Iris pigment epithelial cell (primary cell): ENCODE measurements at regions not wholly inside any gene's neighbourhood (a gene's known extent, or its start where the extent isn't known, plus 50 kb on each side); places are given as distances from the start of the nearest gene placed in this dataset.
"Not testable (repeated sequence)": the region's sequence is repeated elsewhere in the genome, so short reads cannot be mapped to it uniquely, and the experiment has no call there.

ENCODE experiments used
- DNase-seq: peaks from one replicate; pipeline ENCODE4 v3.0.0-alpha.2; 2011; ENCODE audit warnings: low read depth

- no peak for DNase-seq
These were observed 964.6 kb downstream of the SI start for GRCh38 chr3:164113371-164114332.

- no peak for DNase-seq
These were observed 981.9 kb downstream of the SI start for GRCh38 chr3:164096352-164096751.

DNA sequence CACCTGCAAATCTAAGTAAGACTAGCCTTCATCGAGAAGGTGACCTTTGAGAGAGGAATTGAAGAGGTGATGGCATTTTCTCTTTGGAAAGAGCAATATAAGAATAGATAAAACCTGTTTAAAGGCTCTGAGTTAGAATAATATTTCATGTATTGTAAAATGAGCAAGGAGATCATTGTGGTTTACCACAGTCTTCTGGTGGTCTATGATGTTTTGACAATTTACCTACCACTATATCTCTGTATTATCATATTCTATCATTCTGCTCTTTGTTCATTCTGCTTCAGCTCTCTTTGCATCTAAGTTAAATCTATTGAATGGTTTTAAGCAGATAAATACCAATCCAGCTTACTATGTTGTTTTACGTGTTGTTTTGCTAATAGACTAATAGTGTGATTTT lies 982.3 kb downstream of the SI start:
- no peak for DNase-seq

DNA sequence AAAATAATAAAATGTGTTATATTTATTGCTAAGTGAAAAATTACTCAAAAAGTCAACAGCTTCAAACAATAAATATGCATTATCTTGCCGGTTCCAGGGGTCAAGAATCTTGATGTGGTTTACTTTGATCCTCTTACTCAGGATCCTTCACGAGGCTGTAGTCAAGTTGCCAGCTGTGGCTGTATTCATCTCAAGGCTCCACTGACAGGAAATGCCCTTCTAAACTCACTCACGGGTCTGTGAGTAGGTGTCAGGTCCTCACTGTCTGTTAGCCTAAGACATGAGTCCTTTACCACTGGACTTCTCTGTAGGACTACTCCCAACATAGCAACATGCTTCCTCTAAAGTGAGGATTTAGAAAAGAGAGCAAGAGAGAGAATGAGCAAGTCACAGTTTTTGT lies 983.0 kb downstream of the SI start:
- DNase-seq, result no peak

DNA sequence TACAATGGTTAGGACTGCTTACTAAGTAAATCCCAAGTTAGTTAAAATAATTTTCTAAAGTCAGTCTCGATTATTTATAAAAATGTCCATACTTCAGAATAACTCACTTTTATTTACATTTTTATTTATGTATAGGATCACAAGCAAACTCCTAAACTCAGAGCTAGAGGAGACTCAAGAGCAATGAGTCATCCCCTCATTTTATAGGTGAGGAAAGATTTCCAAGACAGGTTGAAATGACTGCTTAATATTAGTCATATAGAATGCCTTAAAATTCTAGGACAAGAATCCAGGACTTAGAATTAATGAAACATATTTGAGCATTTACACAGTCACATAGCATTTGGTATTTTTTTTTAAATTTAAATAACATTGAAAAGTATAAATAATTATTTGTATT lies 983.8 kb downstream of the SI start:
- DNase-seq, result no peak

GRCh38 chr3:164080208-164080607 lies 998.1 kb downstream of the SI start:
- DNase-seq, result no peak

DNA sequence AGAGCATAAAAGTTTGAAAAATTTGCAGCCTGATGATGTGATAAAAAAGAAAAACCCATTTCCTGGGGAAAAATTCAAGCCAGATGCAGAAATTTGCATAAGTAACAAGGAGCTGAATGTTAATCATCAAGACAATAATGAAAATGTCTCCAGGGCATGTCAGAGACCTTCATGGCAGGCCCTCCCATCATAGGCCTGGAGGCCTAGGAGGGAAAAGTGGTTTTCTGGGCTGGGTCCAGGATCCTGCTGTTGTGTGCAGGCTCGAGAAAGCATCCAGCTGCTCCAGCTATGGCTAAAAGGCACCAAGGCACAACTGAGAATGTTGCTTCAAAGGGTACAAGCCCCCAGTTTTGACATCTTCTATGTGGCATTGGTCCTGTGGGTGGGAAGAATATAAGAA lies 1014.0 kb downstream of the SI start:
- DNase-seq, result no peak

DNA sequence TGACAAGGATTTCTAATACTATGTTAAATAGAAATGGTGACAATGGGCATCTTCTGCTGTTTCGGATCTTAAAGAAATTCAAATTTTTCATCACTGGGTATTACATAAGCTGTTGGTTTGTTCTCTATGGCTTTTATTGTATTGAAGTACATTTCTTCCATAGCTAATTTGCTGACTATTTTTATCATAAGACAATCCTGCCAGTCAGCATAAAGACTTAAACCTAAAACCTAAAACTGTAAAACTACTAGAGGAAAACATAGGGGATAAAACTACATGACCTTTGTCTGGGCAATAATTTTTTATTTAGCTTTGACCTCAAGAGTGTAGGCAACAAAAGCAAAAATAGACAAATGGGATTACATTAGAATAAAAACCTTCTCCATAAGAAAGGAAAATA lies 1017.4 kb downstream of the SI start:
- no peak for DNase-seq

DNA sequence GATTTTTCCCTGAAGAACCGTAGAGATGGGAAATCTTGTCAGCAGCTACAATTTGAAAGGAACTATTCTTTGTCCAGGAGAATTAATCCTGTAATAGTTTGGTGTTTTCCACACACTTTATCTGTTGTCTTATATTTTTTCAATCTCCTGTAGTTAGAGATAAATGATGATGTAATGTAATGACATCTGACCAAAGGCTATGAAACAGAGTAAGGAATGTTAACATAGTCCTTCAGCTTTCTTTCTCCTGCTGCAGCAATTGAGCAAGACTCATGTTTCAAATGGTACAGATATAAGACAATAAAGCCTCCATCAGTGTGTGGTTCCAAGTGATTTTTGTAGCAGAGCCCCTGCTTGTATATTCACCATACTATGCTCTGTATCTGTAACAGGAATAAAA lies 1028.4 kb downstream of the SI start:
- no peak for DNase-seq

DNA sequence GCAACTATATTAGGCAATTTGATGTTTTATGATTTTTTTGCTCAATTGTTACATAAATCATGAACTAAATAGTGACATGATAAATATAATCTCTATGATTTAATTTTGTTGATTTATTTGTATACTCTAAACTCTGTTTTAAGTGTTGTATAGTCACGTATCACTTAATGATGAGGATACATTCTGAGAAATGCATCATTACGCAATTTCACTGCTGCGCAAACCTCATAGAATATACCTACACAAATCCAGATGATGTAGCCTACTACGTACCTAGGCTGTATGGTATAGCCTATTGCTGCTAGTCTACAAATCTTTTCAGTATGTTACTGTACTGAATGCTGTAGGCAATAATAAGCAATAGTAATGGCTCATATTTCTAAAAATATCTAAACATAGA lies 1029.8 kb downstream of the SI start:
- no peak for DNase-seq

GRCh38 chr3:164040991-164041390 lies 1037.3 kb downstream of the SI start:
- DNase-seq, result no peak

GRCh38 chr3:164030194-164030593 lies 1048.1 kb downstream of the SI start:
- DNase-seq, result no peak

DNA sequence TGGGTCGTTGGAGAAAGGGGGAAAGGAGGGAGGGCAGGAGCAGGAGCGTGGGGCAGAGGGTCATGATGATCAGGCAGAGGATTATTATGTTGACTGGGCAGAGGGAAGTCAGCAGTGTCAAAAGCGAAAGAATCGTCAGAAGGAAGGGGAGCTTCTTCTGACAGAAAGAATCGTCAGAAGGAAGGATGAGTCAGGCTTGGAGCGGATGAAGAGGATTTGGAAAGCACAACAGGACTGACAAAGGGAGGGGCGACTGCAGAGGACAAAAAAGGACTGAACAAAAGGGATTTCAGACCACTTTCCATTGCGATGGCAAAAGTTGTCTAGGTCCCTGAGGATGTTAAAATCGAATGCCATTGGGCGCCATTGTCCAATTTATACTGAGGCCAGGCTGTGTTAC lies 1053.5 kb downstream of the SI start:
- no peak for DNase-seq

GRCh38 chr3:164023480-164023879 lies 1054.8 kb downstream of the SI start:
- DNase-seq, result no peak

DNA sequence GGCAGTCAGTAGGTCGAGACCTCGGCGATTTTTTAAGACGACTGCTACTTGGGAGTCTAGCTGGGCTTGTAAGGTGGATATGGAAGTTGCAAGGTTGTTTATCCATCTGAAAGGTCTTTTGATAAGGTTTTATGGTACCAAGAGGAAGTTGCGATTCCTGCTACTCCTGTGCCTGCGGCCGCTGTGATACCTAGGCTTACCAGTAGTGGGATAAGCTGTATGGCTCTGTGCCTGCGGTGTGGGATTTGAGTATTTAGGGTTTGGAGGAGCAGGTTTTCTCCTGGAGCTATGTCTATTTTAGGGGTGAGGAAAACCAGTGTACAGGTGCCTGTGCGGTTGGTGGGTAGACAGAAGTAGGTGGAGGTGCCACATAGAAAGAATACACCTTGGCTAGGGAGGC lies 1059.8 kb downstream of the SI start:
- no peak for DNase-seq

DNA sequence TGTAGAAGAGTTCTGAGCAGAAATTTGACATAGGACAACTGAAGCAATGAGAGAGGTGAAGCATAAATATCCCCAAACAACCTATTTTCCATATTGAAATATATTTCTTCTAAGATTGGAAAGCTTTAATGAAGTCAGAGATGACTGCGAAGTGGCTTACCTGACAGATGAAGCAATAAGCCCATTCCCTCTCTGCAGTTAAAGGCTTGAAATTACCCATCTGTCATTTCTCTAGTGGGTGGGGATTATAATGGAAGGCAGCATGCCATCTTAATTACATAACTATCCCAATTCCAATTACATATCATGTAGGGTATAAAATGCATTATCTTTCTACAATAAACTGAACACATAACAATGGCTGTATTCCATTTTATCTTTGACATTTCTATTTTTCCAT lies 1070.5 kb downstream of the SI start:
- no peak for DNase-seq

GRCh38 chr3:164004205-164004604 lies 1074.1 kb downstream of the SI start:
- DNase-seq, result no peak

GRCh38 chr3:164003016-164003415 lies 1075.3 kb downstream of the SI start:
- not testable (repeated sequence) for DNase-seq

- DNase-seq, result no peak
These were observed 1094.4 kb downstream of the SI start for GRCh38 chr3:163983940-163984339.

- no peak for DNase-seq
These were observed 1106.4 kb downstream of the SI start for GRCh38 chr3:163971861-163972260.

DNA sequence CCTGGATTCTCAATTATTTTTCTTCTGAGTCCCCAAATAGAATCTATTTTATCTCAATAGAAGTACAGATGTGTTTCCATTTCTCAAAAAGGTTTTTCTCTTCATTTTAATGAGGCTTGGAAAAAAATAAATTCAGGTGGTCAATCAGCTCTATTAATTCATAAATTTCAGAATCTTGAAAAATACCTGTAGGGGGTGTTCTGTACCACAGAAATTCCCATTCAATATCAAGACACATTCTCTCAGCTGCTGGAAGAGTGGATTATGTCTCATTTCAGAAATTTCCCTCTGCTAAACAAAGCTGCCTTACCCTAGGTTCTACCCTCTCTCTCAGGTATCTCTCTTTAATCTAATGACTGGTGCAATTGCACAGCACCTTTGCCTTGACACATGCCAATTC lies 1121.2 kb downstream of the SI start:
- DNase-seq, result no peak

DNA sequence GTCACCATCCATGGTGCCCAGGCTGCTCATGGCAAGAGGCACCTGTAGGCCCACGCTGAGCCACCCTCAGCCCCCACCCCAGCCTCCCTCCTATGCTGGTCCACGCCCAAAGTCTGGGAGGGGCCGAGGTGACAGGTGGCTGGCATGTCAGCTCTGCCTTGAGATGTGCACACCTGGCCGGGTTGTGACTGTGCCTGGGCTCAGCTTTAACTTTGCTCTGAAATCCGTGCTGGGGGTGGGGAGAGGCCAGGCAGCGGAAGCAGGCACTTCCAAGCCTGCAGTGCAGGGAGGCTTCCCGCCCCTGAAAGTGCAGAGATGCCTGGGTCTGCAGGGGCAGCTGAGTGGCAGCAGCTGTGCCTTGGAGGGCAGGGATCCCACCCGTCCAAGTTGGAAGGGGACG lies 1124.8 kb downstream of the SI start:
- DNase-seq, result no peak

DNA sequence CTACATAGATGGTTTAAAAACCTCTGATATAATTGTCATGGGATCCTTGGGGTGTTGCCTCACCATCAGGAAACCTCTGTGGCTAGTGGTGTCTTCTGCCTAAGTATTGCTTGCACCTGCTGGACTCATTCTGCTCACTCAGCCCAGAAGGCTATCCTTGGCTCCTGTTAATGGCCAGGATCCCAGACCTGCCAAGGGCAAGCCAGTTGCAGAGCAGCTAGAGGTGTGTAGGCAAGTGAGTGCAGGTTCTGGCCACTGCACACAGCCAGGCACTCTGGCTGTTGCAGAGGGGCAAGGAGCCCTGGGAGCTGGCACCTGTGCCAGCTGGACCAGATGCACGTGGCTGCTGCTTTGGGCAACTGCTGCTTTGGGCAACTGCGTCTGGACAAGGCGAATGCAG lies 1125.8 kb downstream of the SI start:
- no peak for DNase-seq

GRCh38 chr3:163951397-163951987 lies 1126.8 kb downstream of the SI start:
- no peak for DNase-seq
